ENCODE measurements at regions not wholly inside any gene's neighbourhood (a gene's known extent, or its start where the extent isn't known, plus 50 kb on each side); places are given as distances from the start of the nearest gene placed in this dataset.

- Mint-ChIP-seq H3K4me3 (ENCODE audit: low read depth, unreplicated experiment) (no peak overlapping the region), H3K9me3 (ENCODE audit: low read depth, unreplicated experiment) (no peaks in the 10 kb centered on the region), H3K4me1 (ENCODE audit: low read depth, unreplicated experiment) (no peaks in the 10 kb centered on the region), H3K27ac (ENCODE audit: unreplicated experiment) (no peak overlapping the region), H3K27me3 (ENCODE audit: unreplicated experiment) (peaks cover 70% of the 10 kb centered on the region), H3K36me3 (ENCODE audit: insufficient read depth, unreplicated experiment) (no peaks in the 10 kb centered on the region)
- intact Hi-C loops (cut with micrococcal nuclease; ENCODE audit: unreplicated experiment): no loop called here
- BruUV-seq (replicated peaks): no TSS peak
- CTCF ChIA-PET: no interaction called here
- no peak for TF ChIP-seq CTCF (IDR thresholded peaks at IDR 0.05; ENCODE audit: unreplicated experiment)
- no peak for DNase-seq
Measured at GRCh38 chr11:33965032-33965431, 73.2 kb upstream of the LMO2 start.

- CTCF ChIA-PET: interaction anchor here (0.7 to 1.4 kb wide), 2 partner anchors 11 to 132 kb away, joined by 3 to 5 read pairs; no protein-coding TSS in a partner anchor
- Mint-ChIP-seq H3K27me3 (ENCODE audit: unreplicated experiment) (peaks cover 70% of the 10 kb centered on the region), H3K4me1 (ENCODE audit: low read depth, unreplicated experiment) (no peaks in the 10 kb centered on the region), H3K36me3 (ENCODE audit: insufficient read depth, unreplicated experiment) (no peaks in the 10 kb centered on the region), H3K27ac (ENCODE audit: unreplicated experiment) (no peak overlapping the region), H3K9me3 (ENCODE audit: low read depth, unreplicated experiment) (no peaks in the 10 kb centered on the region), H3K4me3 (ENCODE audit: low read depth, unreplicated experiment) (no peak overlapping the region)
- DNase-seq: no peak
- intact Hi-C loops (cut with micrococcal nuclease; ENCODE audit: unreplicated experiment): no loop called here
- TF ChIP-seq CTCF (IDR thresholded peaks at IDR 0.05; ENCODE audit: unreplicated experiment): no peak
- no TSS peak for BruUV-seq (replicated peaks)
Measured at GRCh38 chr11:33959855-33960400, 68.1 kb upstream of the LMO2 start.

- Mint-ChIP-seq H3K9me3 (ENCODE audit: low read depth, unreplicated experiment) (no peaks in the 10 kb centered on the region), H3K27me3 (ENCODE audit: unreplicated experiment) (peaks cover 72% of the 10 kb centered on the region), H3K36me3 (ENCODE audit: insufficient read depth, unreplicated experiment) (no peaks in the 10 kb centered on the region), H3K4me1 (ENCODE audit: low read depth, unreplicated experiment) (no peaks in the 10 kb centered on the region), H3K27ac (ENCODE audit: unreplicated experiment) (no peak overlapping the region), H3K4me3 (ENCODE audit: low read depth, unreplicated experiment) (no peak overlapping the region)
- CTCF ChIA-PET: no interaction called here
- no peak for TF ChIP-seq CTCF (IDR thresholded peaks at IDR 0.05; ENCODE audit: unreplicated experiment)
- intact Hi-C loops (cut with micrococcal nuclease; ENCODE audit: unreplicated experiment): no loop called here
- no TSS peak for BruUV-seq (replicated peaks)
- DNase-seq: no peak
Measured at GRCh38 chr11:33957304-33957917, 65.5 kb upstream of the LMO2 start.

GRCh38 chr11:33956611-33957010, 64.7 kb upstream of the LMO2 start:
- BruUV-seq (replicated peaks): no TSS peak
- no peak for TF ChIP-seq CTCF (IDR thresholded peaks at IDR 0.05; ENCODE audit: unreplicated experiment)
- intact Hi-C loops (cut with micrococcal nuclease; ENCODE audit: unreplicated experiment): no loop called here
- Mint-ChIP-seq H3K4me1 (ENCODE audit: low read depth, unreplicated experiment) (no peaks in the 10 kb centered on the region), H3K4me3 (ENCODE audit: low read depth, unreplicated experiment) (no peak overlapping the region), H3K27me3 (ENCODE audit: unreplicated experiment) (peaks cover 64% of the 10 kb centered on the region), H3K27ac (ENCODE audit: unreplicated experiment) (no peak overlapping the region), H3K9me3 (ENCODE audit: low read depth, unreplicated experiment) (no peaks in the 10 kb centered on the region), H3K36me3 (ENCODE audit: insufficient read depth, unreplicated experiment) (no peaks in the 10 kb centered on the region)
- DNase-seq: no peak
- CTCF ChIA-PET: no interaction called here

All from Calu3 (cell line).